NCI-H2107 (cell line): ENCODE measurements at regions not wholly inside any gene's neighbourhood (a gene's known extent, or its start where the extent isn't known, plus 50 kb on each side); places are given as distances from the start of the nearest gene placed in this dataset.

Experiments
- DNase-seq: peaks from one replicate; lab custom pipeline; 2025; lab: John Stamatoyannopoulos, UW

DNA sequence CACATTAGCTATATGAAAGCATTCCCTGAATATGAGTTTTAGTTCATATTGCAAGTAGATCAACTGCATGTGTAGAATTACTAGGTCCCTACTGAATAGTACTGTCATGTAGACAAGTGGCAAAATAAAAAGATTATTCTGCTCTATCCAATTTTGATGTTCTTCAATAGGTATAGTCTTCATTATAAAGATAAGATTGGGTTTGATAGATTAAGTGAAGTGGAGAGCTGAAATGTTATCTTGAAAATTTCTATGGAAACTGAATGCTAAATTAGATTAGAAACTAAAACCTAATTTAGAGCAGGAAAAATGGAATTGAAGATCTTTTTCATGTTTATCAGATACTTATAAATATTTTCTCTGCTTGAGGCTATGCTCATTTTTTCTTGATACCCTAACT lies 1610.0 kb downstream of the BRINP3 start:
- DNase-seq: no peak

DNA sequence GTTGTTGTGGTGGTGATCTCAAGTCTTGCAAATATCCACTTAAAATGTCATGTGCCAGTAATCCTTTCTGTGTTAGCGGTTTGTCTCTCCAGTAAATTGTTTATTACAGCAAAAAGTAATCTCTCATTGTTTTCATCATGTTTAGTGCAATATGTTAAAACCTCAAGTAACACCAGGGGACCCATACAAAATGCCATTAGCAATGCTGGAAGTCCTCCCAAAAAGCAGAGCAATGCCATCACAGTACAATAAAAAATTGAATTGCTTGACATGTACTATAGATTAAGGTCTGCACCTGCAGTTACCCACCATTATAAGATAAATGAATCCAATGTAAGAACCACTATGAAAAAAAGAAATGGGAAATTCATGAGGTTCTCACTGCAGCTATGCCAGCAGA lies 1606.5 kb downstream of the BRINP3 start:
- no peak for DNase-seq

DNA sequence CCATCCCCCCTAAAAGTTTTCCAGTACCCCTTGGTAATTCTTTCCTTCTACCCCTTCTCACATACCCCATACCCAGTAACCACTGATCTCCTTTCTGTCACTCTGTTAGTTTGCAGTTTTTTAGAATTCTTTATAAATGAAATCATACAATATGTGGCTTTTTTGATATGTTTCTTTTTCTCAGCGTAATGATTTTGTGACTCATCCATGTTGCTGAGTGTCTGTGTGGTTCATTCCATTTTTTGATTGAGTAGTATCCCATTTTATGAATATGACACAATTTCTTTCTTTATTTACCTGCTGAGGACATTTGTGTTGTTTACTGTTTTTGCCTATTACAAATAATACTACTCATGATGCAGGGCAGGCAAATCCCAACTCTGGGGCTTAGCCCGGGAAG lies 1605.3 kb downstream of the BRINP3 start:
- DNase-seq: no peak

DNA sequence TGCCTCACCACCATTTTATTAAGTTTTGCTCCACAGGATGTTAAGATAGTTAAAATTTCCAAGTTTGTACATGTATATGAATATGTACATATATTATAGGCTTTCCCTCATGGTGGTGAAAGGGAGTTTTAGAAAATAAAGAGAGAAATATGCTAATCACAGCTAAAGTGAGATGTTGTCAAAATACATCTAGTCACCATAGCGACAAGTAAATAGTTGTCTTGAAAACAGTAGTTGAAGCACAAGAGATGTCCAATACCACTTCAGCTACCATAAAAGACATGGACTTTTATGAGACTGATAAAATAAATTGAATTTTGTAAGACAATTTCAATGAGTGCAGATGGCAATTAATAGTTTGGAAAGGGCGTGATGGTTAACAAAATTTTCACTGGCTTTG lies 1600.0 kb downstream of the BRINP3 start:
- DNase-seq: no peak

DNA sequence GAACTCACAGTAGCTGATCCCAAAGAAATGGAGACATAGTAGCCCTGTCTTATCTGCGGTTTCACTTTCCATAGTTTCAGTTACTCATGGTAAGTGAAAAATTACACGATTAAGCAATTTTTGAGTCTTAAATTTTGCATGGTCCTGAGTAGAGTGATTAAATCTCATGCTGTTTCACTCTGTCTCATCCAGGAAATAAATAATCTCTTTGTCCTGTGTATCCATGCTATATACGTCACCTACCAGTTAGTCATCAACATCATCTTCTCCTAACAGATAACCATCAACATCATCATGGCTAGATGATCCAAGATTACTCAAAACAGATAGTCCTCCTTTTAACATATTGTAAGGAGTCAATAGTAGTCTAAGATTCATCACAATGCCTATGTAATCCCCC lies 1589.3 kb downstream of the BRINP3 start:
- DNase-seq: no peak

DNA sequence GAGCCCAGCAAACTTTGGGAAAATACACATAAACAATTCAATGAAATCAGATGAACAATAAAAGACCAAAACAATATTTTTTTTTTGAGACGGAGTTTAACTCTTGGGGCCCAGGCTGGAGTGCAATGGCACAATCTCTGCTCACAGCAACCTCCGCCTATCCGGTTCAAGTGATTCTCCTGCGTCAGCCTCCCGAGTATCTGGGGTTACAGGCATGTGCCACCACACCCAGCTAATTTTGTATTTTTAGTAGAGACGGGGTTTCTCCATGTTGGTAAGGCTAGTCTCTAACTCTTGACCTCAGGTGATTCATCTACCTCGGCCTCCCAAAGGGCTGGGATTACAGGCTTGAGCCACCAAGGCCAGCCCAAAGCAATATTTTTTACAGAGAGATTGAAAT lies 1588.5 kb downstream of the BRINP3 start:
- DNase-seq: no peak

DNA sequence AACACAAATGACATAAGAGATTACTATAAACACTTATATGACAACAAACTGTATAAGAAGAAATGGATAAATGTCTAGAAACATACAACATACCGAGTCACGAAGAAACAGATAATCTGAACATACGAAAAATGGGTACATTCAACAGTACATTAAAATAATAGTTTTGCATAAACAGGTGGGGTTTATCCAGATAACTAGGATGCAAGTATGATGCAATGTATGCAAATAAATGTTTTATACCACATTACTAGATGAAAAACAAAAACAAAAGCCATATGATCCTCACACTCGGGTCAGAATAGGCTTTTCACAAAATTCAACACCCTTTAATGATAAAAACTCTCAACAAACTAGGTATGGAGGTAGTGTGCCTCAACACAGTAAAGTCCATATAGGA lies 1585.7 kb downstream of the BRINP3 start:
- no peak for DNase-seq

DNA sequence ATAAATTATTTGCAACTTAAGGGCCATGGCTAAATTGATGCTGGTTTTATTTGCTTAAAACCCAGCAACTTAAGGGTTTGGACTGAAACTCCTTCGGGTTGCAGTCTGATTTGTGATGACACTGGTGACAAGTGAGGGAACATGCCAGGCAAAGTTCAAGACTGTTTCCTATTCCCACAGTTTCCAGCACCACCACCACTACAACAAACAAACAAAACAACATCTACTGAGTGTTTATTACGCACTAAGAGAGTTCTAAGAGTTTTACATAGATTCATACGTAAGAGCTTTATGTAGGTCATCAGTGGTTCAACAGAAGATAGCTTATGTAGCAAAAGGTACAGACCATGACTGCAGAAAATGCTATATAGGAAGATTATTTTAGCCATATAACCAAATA lies 1582.1 kb downstream of the BRINP3 start:
- DNase-seq: no peak

DNA sequence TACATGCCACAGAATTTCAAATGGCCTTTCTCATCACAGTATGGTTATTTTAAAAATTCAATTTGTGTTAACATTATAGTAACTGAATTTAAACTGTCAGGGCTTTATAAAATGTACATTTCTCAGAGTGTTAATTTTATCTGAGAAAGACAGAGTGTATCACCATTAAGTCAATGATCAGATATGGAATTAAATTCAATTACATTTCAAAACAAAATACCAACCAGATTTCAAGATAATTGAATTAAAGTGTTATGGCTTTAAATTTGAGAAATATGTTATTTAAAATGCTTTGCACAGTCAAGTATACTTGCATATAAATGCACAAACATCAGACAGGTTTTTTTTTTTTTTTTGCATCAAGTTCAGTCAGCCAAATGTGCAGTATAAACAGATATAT lies 1574.4 kb downstream of the BRINP3 start:
- no peak for DNase-seq

DNA sequence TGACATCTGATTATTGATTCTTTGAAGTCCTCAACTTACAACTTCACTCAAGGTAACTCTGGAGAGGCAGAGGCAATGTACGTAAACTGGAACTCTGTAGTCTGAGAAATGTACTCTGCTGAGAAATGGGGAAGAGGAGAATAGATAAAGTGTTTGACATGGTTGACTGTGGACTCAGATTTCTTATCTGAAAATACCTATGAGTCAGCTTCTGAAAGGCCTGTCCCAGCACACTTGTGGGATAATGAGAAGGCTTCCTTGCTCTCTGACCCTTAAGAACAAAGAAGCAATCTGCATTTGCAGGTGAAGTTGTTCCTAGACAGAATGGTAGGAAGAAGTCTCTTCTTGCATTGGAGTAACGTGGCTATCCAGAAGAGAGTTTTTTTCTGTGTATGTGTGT lies 1573.5 kb downstream of the BRINP3 start:
- DNase-seq: no peak

DNA sequence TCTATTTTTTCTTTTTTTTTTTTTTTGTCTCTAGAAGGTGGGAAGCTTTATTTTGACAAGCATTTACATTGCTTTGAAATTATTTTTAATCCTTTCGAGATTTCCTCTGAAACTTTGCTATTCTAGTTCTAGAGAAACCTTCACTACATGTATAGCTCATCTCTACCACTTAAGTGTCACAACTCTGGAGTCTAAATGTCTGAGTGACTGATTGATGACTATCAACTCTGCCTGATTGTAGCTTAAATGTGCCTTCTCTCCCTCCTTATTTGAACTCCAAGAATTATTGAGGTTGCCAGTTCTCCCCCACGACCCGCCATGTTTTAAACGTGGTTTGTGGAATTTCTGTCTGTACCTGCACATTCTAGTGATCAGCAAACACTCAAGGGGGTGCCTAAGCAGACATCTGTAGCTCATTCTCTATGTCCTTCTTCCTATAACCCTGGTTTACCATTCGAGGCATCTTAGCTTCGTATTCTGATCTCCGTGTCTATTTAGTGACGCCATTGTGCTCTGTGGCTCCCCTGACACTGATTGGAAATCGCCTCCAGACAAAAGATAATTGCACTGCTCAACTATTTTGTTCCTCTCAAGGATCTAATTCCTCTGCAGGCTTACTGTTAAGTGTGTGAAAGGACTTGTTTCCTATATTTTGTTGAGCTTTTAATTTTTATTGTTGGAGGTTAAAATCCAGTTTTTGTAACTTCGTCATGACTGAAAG lies 1570.6 kb downstream of the BRINP3 start:
- no peak for DNase-seq

DNA sequence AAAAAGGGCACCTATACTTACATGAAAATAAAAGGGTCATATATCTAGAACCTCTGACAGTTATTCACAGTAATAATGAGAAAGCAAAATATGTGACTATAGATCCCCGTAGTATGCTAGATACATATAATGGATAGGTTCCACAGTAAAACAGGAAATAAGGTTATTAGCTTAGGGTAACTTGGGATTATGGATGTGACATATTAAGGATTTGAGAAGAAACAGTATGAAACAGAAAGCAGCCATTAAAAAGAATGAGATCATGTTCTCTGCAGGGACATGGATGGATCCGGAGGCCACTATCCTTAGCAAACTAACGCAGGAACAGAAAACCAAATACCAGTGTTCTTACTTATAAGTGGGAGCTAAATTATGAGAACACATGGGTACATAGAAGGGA lies 1547.3 kb downstream of the BRINP3 start:
- no peak for DNase-seq

DNA sequence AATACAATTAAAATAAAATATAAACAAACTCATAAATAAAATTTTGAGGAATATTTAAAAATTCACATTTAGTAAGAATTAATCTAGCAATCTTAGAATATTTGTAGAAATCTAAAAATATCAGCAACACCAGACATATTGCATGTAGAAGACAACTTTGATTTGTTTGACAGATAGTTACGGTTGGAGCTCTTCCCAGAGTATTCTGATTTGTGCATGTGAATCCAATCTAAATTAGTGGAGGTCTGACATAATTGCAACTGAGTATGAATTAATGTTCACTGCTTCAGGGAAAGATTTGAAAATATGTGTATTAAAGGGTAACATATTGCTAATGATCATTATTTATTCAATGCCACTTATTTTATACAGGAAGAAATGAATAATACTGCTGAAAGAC lies 1546.2 kb downstream of the BRINP3 start:
- no peak for DNase-seq

DNA sequence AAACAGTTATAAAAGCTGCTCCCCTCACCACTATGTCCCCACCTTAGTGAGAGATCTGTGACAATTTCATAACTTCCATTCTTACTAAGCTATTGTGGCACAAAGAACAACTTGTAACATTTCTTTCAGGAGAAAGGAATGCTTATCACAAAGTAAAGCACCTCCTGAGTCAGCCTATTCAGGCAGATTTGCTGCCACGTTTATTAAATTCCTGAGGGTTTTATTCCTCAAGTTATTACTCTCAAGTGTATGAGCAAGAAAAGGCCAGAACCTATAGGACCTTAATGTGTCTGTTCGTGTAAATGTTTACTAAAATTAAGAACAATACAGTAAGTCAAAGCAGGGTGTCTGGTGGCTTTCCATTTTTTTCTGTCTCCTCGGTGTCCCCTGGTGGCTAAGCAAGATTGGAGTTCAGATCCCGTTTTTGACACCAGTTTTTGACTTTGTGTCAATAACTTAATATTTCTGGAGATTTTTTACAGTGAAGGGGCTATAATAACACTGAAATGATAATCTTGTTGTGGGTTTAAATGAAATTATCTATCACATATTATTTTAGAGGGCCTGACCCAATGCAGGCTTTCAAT lies 1539.6 kb downstream of the BRINP3 start:
- no peak for DNase-seq

DNA sequence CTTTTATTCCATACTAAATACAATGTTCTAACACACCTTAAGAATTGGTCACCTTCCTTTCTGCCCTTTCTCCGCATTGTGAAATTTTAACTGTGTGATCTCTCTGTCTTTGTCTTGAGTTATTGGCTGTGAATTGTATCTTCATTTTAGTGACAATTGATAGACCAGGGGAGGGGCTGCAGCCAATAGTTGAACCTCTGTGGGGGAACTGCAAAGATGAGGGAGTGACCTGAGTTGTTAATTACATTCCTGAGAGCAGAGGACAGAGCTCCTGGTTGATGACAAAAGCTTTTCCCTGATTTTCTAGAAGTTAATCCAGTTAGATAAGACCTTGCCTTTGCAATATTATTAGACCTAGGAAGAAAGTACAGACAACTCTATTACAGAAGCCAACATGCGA lies 1535.7 kb downstream of the BRINP3 start:
- DNase-seq: no peak

DNA sequence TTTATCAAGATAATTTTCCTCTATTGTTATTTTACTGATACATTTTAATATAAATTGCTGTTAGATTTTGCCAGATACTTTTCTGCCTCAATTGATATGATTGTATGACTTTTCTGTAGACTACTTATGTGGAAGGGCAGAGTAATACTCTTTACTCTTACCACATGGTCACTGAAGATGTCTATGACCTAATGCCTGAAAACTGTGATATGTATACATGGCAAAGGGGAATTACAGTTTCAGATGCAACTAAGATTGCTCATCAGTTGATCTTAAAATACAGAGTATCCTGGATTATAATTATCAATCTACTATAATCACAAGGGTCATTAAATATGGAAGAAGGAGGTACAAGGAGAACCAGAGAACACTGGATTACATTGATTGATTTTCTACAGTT lies 1528.0 kb downstream of the BRINP3 start:
- DNase-seq: no peak

DNA sequence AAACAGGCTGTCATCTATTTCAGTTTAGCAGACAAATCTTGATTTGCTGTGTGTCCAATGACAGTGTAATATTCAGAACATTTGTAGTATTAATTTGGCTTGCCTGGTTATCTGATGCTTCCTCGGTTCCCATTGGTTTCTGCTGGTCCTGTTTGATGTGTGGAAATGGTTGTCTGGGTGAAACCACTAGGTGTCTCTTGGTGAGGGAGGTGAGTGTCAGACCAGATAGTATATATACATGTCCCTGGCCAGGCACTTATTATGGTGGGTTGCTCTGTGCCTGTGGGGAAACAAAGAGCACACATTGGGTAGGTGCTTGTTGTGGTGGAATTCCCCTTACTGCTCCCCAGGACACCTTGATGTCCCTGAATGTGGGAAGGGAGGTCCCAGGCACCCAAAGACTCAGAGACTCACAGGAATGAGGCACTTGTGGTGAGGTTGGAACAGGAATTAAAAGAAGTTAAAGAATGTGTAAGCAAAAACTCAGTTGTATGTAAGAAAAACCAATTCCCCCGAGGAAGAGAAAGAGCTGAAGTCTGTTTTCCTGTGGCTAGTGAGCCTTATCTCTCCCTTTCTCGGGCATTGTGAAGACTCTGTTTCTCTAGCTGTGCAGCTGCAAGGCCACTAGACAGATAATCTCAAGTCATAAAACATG lies 1519.1 kb downstream of the BRINP3 start:
- no peak for DNase-seq

DNA sequence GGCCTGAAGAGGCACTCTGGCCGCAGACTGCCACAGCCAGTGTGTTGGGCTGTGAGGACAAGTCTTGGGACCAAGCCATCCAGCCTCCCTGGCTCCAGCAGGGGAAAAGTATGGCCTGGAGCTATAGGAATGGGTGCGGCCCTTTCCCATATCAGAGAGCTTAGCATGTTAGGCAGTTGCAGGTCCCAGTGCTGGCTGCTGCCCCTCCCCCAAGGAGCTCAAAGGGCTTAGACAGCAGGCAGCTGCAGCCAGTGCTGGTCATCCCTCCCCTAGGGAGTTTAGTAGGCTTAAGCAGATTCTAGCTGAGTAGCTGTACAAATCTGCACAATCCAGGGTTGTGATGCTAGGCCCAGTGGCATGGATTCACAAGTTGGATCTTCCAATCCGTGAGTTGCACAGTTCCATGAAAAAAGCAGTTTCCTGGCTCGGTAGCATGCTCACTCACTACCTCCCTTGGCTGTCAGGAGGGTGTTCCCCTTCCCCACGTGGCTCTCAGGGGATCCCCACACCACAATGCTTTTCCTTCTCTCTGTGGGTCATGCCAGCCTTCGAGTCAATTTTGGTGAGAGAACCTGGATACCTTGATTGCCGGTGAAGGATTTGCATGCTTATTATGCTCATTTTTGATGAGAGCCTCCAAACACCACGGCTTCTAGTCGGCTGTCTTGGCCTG lies 1490.8 kb downstream of the BRINP3 start:
- no peak for DNase-seq

DNA sequence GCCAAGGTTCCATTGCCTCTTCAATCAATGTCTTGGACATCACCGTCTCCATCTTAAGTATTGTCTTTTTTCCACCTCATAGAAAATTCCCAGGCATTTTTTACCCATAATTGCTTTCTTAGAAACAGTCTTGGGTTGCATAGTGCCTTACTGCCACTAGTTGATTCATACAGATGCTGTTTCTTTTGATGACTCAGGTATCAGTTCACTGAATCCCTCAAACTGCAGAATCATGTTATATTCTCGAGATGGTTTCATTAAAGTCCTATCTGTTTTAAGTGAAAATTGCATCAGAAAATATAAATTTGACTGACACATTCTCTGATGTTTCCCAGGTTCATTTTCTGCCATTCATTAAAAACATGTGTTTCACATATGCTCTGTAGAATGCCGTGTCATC lies 1489.1 kb downstream of the BRINP3 start:
- DNase-seq: no peak

DNA sequence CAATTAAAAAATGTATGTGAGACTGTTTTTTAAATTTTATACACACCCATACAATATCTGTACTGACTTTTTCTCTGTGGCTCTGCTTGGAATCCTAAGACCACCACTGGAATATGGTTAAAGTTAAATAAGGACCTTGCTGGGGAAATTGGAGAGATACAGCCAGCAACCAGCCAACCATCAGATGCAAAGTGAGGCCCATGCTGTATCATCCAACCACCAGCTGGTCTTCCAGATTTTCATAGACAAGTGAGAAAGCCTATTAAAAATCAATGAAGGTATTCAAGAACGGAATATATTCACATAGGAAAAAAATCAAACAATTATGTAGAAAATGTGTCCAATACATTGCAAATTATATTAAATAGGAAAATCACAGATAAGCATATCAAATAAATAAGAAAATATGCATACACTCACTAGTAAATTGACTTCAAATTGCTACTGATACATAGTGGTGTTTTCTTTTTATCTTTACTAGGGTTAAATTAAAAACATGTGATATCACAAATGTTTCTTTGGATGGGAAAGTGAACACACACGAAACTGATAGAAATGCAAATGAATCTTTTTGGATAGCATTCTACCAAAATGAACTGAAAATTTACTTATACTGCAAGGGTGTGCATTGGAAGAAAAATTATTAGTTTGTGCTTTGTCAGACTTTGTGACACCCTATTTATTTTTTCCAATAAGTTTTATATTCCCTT lies 1486.3 kb downstream of the BRINP3 start:
- no peak for DNase-seq

DNA sequence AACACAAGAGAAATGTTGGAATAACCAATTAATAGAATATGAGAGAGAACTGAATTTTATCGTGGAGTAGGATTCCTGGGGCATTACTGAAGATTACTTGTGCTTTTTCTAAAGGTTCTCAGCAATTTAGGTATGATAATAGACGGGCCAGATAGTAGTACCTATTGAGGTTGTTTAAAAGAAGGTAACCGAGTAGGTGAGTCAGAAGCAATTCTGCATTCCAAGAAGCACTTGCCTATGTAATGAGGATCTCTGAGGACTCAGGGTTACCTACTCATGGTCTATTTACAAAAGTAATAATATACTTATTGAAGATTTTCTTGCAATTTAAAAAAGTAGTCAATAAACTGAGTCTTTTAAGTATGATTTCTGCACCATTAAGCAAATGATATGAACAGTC lies 1469.8 kb downstream of the BRINP3 start:
- DNase-seq: no peak

DNA sequence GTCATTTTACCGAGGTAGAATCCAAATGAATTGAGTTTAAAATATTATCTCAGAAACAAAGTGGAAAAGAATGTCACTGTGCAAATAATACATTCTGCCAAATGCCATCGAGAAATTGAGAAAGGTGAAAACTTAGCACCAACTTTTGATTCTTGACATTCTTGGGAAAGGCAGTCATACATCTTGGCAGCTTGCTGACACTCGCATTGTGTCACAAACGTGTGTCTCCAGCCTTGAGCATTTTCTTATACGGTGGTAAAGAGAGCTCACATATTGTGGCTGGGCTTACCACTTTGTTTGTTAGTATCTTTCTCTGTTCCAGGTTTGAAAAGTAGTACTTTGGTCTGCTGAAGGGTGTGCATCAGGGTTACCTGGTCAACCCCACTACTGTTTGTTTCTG lies 1456.1 kb downstream of the BRINP3 start:
- no peak for DNase-seq

DNA sequence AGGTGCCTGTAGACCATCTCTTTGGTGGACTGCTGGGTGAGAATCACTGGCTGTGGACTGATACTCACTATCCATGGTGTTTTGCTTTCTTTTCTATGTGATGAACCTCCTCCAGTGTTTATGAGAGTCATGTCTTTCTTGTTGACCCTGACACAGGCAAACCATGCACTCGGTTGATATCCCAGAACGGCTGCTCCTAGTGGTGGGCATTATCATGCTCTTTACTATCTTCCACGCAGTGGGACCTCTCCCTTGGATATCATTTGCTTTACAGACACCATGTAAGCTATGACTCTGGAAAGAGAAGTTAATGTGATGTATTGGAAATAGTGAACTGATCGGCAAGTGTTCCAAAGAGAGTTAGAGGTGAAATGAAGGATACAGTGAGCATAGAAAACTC lies 1455.6 kb downstream of the BRINP3 start:
- DNase-seq: no peak
